ENCODE measurements at regions not wholly inside any gene's neighbourhood (a gene's known extent, or its start where the extent isn't known, plus 50 kb on each side); places are given as distances from the start of the nearest gene placed in this dataset.
A peak's percentile ranks its signal among the peaks of the same experiment; 100 is the strongest.

GRCh38 chr20:57095426-57095825 is 171.0 kb downstream of the BMP7 start:
- H3K27ac Mint-ChIP-seq = peak overlapping the region in 1 of 3 experiments; percentile 30; a peak in 1 of 7 replicates
- no peaks in the 10 kb centered on the region; a peak in 1 of 7 replicates for H3K36me3 Mint-ChIP-seq (ENCODE audit: insufficient read depth in 1 of 3, low read depth in 3 of 3)
- Histone ChIP-seq H3K56ac (ENCODE audit: insufficient read length, low read depth, low read length) (no peak overlapping the region), H3K23me2 (ENCODE audit: insufficient read length, low read depth, low read length, poor library complexity, severe bottlenecking) (no peaks in the 10 kb centered on the region), H3K9me3 (ENCODE audit: control insufficient read depth, low read depth, low read length) (no peaks in the 10 kb centered on the region), H3K27ac (ENCODE audit: insufficient read length, low read depth, low read length) (no peak overlapping the region), H2BK5ac (ENCODE audit: insufficient read length, low read length) (no peak overlapping the region), H3T11ph (ENCODE audit: low read length) (no peak overlapping the region), H2BK20ac (ENCODE audit: low read depth, low read length, poor library complexity, severe bottlenecking) (no peak overlapping the region), H3K79me2 (ENCODE audit: insufficient read depth, low read length) (no peaks in the 10 kb centered on the region), H3K4me1 (ENCODE audit: insufficient read depth, low read length) (no peaks in the 10 kb centered on the region), H3K79me1 (ENCODE audit: insufficient read depth, low read depth, low read length, poor library complexity, severe bottlenecking) (no peaks in the 10 kb centered on the region), H3K4ac (ENCODE audit: low read depth, low read length) (no peak overlapping the region), H2BK12ac (ENCODE audit: insufficient read length, low read depth, low read length) (no peak overlapping the region), H3K27me3 (ENCODE audit: insufficient read depth, low read length) (no peaks in the 10 kb centered on the region; the same call in 1 of the 2 replicates), H3K9ac (ENCODE audit: extremely low read depth, insufficient read length, low read length) (no peak overlapping the region), H4K91ac (ENCODE audit: insufficient read length, low read depth, low read length) (no peak overlapping the region), H4K20me1 (ENCODE audit: control insufficient read depth, insufficient read depth, insufficient read length) (no peaks in the 10 kb centered on the region), H3K18ac (ENCODE audit: insufficient read length, low read depth, low read length) (no peak overlapping the region), H2AFZ (ENCODE audit: low read length) (no peak overlapping the region), H4K5ac (ENCODE audit: insufficient read length, low read depth, low read length) (no peak overlapping the region), H2BK120ac (ENCODE audit: low read depth, low read length, poor library complexity, severe bottlenecking) (no peak overlapping the region), H3K23ac (ENCODE audit: insufficient read length, low read depth, low read length) (no peak overlapping the region), H4K8ac (replicated peaks; ENCODE audit: insufficient read length, low read depth, low read length) (no peak overlapping the region), H2AK5ac (ENCODE audit: insufficient read length, low read length) (no peak overlapping the region), H2BK15ac (ENCODE audit: low read depth, low read length) (no peak overlapping the region), H3K14ac (ENCODE audit: insufficient read depth, low read length) (no peak overlapping the region), H3K4me2 (ENCODE audit: insufficient read depth, insufficient read length, low read length) (no peak overlapping the region)
- DNase-seq = no peak
- peaks cover 2 to 9% of the 10 kb centered on the region in 2 experiments; a peak in 3 of 5 replicates for H3K9me3 Mint-ChIP-seq
- no peak overlapping the region for H3K4me3 Mint-ChIP-seq
- TF ChIP-seq CTCF (conservative IDR thresholded peaks at IDR 0.05) = no peak
- WGBS (ENCODE audit: extremely low coverage, insufficient read length, low lambda C conversion rate) = no CpG with 5 or more reads among the region's 3 CpGs
- H3K27me3 Mint-ChIP-seq (ENCODE audit: low read depth) = peaks cover 35% of the 10 kb centered on the region
- H3K4me1 Mint-ChIP-seq = peaks cover 11 to 18% of the 10 kb centered on the region in 2 experiments
